CD4-positive, alpha-beta memory T cell (primary cell): ENCODE measurements at regions not wholly inside any gene's neighbourhood (a gene's known extent, or its start where the extent isn't known, plus 50 kb on each side); places are given as distances from the start of the nearest gene placed in this dataset.

Experiments
- CTCF ChIA-PET: fragments of 350-600 bp; sonication (Branson Sonifier 250); formaldehyde crosslinking; loops from one replicate; lab custom pipeline; 2021; ENCODE audit warnings: inconsistent platforms; ENCODE audit not compliant: partially characterized antibody; lab: Charles Lee
- POLR2A ChIA-PET: fragments of 350-600 bp; sonication (Branson Sonifier 250); formaldehyde crosslinking; loops from one replicate; lab custom pipeline; 2021; ENCODE audit not compliant: partially characterized antibody; lab: Charles Lee
- DNase-seq, 5 donors: peaks; one replicate each; pipeline versions ENCODE4 v3.0.0 to v3.0.0-alpha.2; 2020 to 2022; ENCODE audit warnings: mixed read lengths in 1 of 5
- H3K27ac ChIP-seq: one replicate; pipeline ENCODE4 v1.7.0; 2013; ENCODE audit warnings: low read depth, low read length
- H3K27me3 ChIP-seq: 2 replicates; pipeline ENCODE4 v1.7.0; 2013; ENCODE audit warnings: mild to moderate bottlenecking, low read length, moderate library complexity; ENCODE audit not compliant: insufficient read depth
- H3K36me3 ChIP-seq: 2 replicates; pipeline ENCODE4 v1.7.0; 2013; ENCODE audit warnings: mild to moderate bottlenecking, low read length, moderate library complexity; ENCODE audit not compliant: insufficient read depth
- H3K4me1 ChIP-seq: 2 replicates; pipeline ENCODE4 v1.7.0; 2013; ENCODE audit warnings: mild to moderate bottlenecking, low read length, moderate library complexity; ENCODE audit not compliant: insufficient read depth
- H3K4me3 ChIP-seq, 2 donors: one replicate each; pipeline ENCODE4 v1.7.0; 2013; ENCODE audit warnings: low read length in 2 of 2, mild to moderate bottlenecking in 1 of 2
- H3K9me3 ChIP-seq, 2 donors: one replicate each; pipeline ENCODE4 v1.7.0; 2013; ENCODE audit warnings: low read length in 2 of 2, control low read depth in 1 of 2; ENCODE audit not compliant: control insufficient read depth in 1 of 2
- H3K27ac Mint-ChIP-seq, 7 donors: one replicate each; pipeline ENCODE4 v1.8.0; 2020 to 2021; ENCODE audit warnings: mixed read lengths in 7 of 7, mild to moderate bottlenecking in 6 of 7, inconsistent platforms in 3 of 7, moderate library complexity in 3 of 7
- H3K27me3 Mint-ChIP-seq, 2 donors: one replicate each; pipeline ENCODE4 v1.8.0; 2020 to 2021; ENCODE audit warnings: mixed read lengths in 2 of 2
- H3K36me3 Mint-ChIP-seq, 2 donors: one replicate each; pipeline ENCODE4 v1.8.0; 2020 to 2021; ENCODE audit warnings: mixed read lengths in 2 of 2, inconsistent platforms in 1 of 2, mild to moderate bottlenecking in 1 of 2
- H3K4me1 Mint-ChIP-seq, 4 donors: one replicate each; pipeline ENCODE4 v1.8.0; 2020 to 2021; ENCODE audit warnings: mixed read lengths in 4 of 4, mild to moderate bottlenecking in 1 of 4
- H3K4me3 Mint-ChIP-seq, 8 donors: one replicate each; pipeline ENCODE4 v1.8.0; 2020 to 2021; ENCODE audit warnings: mixed read lengths in 8 of 8, mild to moderate bottlenecking in 7 of 8, moderate library complexity in 6 of 8, inconsistent platforms in 3 of 8
- H3K9me3 Mint-ChIP-seq, 8 donors: one replicate each; pipeline ENCODE4 v1.8.0; 2020 to 2021; ENCODE audit warnings: mixed read lengths in 8 of 8, mild to moderate bottlenecking in 5 of 8, inconsistent platforms in 3 of 8, moderate library complexity in 1 of 8
- intact Hi-C: fragments of 100-400 bp; cut with micrococcal nuclease; formaldehyde crosslinking; loops from one replicate; pipeline ENCODE4 v1.15.1; 2023

DNA sequence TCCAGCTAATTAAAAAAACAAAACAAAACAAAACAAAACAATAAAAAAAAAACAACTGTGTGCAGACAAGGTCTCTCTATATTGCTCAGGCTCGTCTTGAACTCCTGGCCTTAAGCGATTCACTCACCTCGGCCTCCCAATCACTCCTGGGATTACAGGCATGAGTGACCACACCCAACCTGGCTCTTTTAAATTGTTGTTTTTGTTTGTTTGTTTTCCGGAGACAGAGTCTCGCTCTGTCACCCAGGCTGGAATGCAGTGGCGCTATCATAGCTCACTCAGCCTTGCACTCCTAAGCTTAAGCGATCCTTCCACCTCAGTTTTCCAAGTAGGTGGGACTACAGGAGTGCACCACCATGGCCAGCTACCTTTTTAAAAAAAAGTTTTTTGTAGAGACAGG lies 201.6 kb downstream of the EN1 start:
- H3K9me3 Mint-ChIP-seq = peaks cover 0 to 14% (median 9%) of the 10 kb centered on the region in 8 donors
- no peaks in the 10 kb centered on the region for H3K9me3 ChIP-seq
- no peaks in the 10 kb centered on the region for H3K4me1 Mint-ChIP-seq
- H3K27ac ChIP-seq = no peak overlapping the region
- H3K27me3 ChIP-seq = no peaks in the 10 kb centered on the region
- intact Hi-C loops = no loop called here
- H3K4me1 ChIP-seq = no peaks in the 10 kb centered on the region
- no peaks in the 10 kb centered on the region for H3K36me3 Mint-ChIP-seq
- ChIA-PET POLR2A (no interaction called here), CTCF (no interaction called here)
- no peaks in the 10 kb centered on the region for H3K36me3 ChIP-seq
- H3K27ac Mint-ChIP-seq = no peak overlapping the region
- no peak for DNase-seq
- H3K27me3 Mint-ChIP-seq = peaks cover 0 to 7% of the 10 kb centered on the region in 2 donors
- H3K4me3 Mint-ChIP-seq = no peak overlapping the region
- no peak overlapping the region for H3K4me3 ChIP-seq

DNA sequence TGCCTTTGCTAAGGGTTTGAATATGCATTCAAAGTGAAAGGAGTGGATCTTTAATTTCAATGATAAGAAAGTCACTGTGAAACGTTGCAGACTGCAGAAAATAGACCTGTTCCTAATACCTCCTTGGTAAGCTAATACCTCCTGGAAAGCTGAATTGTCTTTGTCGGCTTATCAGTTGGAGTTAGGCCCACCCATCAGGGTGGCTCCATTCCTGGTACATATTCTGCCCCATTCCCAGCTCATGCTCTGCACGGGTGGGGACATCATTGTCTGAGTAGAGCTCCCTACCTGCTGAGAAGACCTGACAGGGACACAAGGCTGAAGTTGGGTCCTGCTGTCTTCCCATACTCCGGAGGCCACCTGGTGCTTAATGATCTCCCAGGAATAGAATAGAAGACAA lies 203.3 kb downstream of the EN1 start:
- Histone ChIP-seq H3K4me1 (no peaks in the 10 kb centered on the region), H3K4me3 (no peak overlapping the region), H3K27me3 (no peaks in the 10 kb centered on the region), H3K27ac (no peak overlapping the region), H3K36me3 (no peaks in the 10 kb centered on the region), H3K9me3 (no peaks in the 10 kb centered on the region)
- no peak overlapping the region for H3K4me3 Mint-ChIP-seq
- ChIA-PET POLR2A (no interaction called here), CTCF (no interaction called here)
- H3K4me1 Mint-ChIP-seq = no peaks in the 10 kb centered on the region
- intact Hi-C loops = no loop called here
- peaks cover 0 to 4% (median 0%) of the 10 kb centered on the region in 8 donors for H3K9me3 Mint-ChIP-seq
- peaks cover 0 to 6% of the 10 kb centered on the region in 2 donors for H3K27me3 Mint-ChIP-seq
- H3K36me3 Mint-ChIP-seq = no peaks in the 10 kb centered on the region
- H3K27ac Mint-ChIP-seq = no peak overlapping the region
- DNase-seq = no peak

DNA sequence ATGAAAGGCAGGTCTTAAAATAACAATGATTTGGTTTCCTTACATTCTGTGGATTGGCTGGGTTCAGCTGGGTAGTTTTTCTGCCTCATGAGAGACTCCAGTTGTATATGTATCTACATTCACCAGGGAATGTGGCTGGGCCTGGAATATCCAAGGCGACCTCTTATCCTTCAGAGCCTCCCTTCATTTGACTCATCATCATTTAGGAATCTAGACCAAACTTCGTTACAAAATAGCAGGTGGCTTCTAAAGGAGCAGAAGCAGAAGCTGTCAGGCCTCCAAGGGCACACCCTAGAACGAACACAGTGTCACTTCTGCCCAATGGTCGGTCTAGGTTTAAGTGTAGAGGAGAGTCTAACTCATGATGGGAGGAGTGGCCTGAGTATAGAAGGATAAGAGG lies 204.2 kb downstream of the EN1 start:
- no peak overlapping the region for H3K4me3 ChIP-seq
- no peaks in the 10 kb centered on the region for H3K4me1 ChIP-seq
- Mint-ChIP-seq H3K4me1 (no peaks in the 10 kb centered on the region), H3K27me3 (peaks cover 0 to 6% of the 10 kb centered on the region in 2 donors), H3K9me3 (peaks cover 0 to 4% (median 0%) of the 10 kb centered on the region in 8 donors), H3K36me3 (no peaks in the 10 kb centered on the region), H3K27ac (no peak overlapping the region), H3K4me3 (no peak overlapping the region)
- intact Hi-C loops = no loop called here
- ChIA-PET POLR2A (no interaction called here), CTCF (no interaction called here)
- no peaks in the 10 kb centered on the region for H3K9me3 ChIP-seq
- no peak for DNase-seq
- H3K27me3 ChIP-seq = no peaks in the 10 kb centered on the region
- no peak overlapping the region for H3K27ac ChIP-seq
- no peaks in the 10 kb centered on the region for H3K36me3 ChIP-seq

DNA sequence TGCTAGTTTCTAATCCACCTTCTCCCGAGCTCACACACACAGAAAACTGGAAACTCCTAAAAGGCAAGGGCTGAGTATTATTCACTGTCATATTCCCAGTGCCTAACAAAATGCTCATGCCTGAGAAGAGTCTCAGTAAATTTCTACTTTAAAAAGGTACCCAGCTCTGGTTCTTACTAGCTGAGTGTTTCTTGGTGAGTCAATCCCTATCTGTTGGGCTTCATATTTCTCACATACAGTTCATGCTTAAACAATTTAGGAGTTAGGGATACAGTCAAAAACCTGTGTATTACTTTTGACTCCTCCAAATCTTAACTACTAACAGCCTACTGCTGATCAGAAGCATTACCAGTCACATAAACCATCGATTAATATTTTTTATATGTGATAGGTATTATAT lies 204.9 kb downstream of the EN1 start:
- Histone ChIP-seq H3K4me3 (no peak overlapping the region), H3K4me1 (no peaks in the 10 kb centered on the region), H3K36me3 (no peaks in the 10 kb centered on the region), H3K9me3 (no peaks in the 10 kb centered on the region), H3K27me3 (no peaks in the 10 kb centered on the region), H3K27ac (no peak overlapping the region)
- POLR2A ChIA-PET = no interaction called here
- no peak for DNase-seq
- Mint-ChIP-seq H3K4me3 (no peak overlapping the region), H3K27ac (no peak overlapping the region), H3K4me1 (no peaks in the 10 kb centered on the region), H3K36me3 (no peaks in the 10 kb centered on the region), H3K9me3 (peaks cover 0 to 4% (median 0%) of the 10 kb centered on the region in 8 donors), H3K27me3 (peaks cover 0 to 6% of the 10 kb centered on the region in 2 donors)
- intact Hi-C loops = no loop called here
- CTCF ChIA-PET = no interaction called here

DNA sequence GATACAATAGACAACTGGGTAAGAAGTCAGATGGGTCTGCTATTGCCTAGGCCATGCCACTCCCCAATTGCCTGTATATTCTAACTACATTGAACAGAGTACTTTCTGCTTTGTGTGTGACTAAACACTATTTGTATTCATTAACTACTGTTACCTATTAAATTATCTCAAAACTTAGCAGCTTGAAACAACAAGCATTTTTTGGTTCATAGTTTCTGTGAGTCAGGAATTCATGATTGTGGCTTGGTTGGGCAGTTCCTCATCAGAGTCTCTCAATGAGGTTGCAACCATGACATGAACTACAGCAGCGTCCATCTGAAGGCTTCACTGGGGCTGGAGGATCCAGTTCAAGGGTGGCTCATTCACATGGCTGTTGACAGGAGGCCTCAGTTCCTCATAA lies 205.7 kb downstream of the EN1 start:
- DNase-seq = no peak
- H3K27me3 ChIP-seq = no peaks in the 10 kb centered on the region
- Mint-ChIP-seq H3K9me3 (peaks cover 0 to 6% (median 1%) of the 10 kb centered on the region in 8 donors), H3K27me3 (peaks cover 0 to 6% of the 10 kb centered on the region in 2 donors), H3K4me3 (no peak overlapping the region), H3K36me3 (no peaks in the 10 kb centered on the region), H3K27ac (no peak overlapping the region), H3K4me1 (no peaks in the 10 kb centered on the region)
- no peaks in the 10 kb centered on the region for H3K4me1 ChIP-seq
- intact Hi-C loops = no loop called here
- H3K27ac ChIP-seq = no peak overlapping the region
- no peaks in the 10 kb centered on the region for H3K9me3 ChIP-seq
- no peak overlapping the region for H3K4me3 ChIP-seq
- CTCF ChIA-PET = no interaction called here
- H3K36me3 ChIP-seq = no peaks in the 10 kb centered on the region
- POLR2A ChIA-PET = no interaction called here

DNA sequence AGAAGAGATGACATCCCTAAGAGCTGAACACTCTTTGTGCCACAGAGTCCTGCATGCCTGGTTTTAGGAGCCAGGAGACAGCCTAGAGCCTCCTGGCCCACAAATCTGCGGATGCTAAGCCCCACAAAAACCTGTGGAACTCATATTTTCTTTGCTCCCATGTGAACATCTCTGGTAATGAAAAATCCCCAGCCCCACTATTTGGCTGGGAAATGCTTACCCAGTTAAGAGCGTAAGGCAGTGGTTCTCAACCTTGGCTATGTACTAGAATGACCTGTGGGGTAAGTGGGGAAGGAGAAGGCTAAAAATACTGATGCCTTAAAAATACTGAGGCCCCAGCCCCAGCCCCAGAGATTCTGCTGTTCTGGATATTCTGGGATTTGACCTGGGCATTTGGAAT lies 208.1 kb downstream of the EN1 start:
- Mint-ChIP-seq H3K27ac (no peak overlapping the region), H3K36me3 (no peaks in the 10 kb centered on the region), H3K4me3 (no peak overlapping the region), H3K4me1 (no peaks in the 10 kb centered on the region), H3K27me3 (peaks cover 2% of the 10 kb centered on the region in 2 donors), H3K9me3 (peaks cover 0 to 11% (median 3%) of the 10 kb centered on the region in 8 donors)
- H3K27ac ChIP-seq = no peak overlapping the region
- H3K27me3 ChIP-seq = no peaks in the 10 kb centered on the region
- H3K4me1 ChIP-seq = no peaks in the 10 kb centered on the region
- ChIA-PET CTCF (no interaction called here), POLR2A (no interaction called here)
- no peak overlapping the region for H3K4me3 ChIP-seq
- intact Hi-C loops = no loop called here
- no peak for DNase-seq
- H3K9me3 ChIP-seq = no peaks in the 10 kb centered on the region
- H3K36me3 ChIP-seq = no peaks in the 10 kb centered on the region

DNA sequence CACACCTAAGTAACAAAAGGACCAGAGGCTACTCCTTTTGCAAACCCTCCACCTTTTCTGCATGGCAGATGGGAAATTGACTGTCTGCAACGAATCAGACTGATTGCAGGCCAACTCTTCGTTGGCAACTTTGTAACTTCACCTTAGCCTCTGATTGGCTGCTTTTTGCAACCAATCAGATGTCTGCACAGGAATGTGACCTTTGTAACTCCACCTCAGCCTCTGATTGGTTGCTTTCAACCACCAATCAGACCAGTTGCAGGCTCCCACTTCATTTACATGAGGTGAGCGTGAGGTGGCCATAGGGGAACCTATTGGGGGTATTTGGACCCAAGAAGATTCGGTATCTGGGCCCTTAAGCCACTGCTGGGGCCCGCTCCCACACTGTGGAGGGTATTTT lies 209.0 kb downstream of the EN1 start:
- CTCF ChIA-PET = no interaction called here
- Mint-ChIP-seq H3K4me1 (no peaks in the 10 kb centered on the region), H3K27me3 (peaks cover 0 to 2% of the 10 kb centered on the region in 2 donors), H3K9me3 (peaks cover 0 to 9% (median 3%) of the 10 kb centered on the region in 8 donors), H3K4me3 (no peak overlapping the region), H3K27ac (no peak overlapping the region), H3K36me3 (no peaks in the 10 kb centered on the region)
- intact Hi-C loops = no loop called here
- H3K4me1 ChIP-seq = no peaks in the 10 kb centered on the region
- H3K4me3 ChIP-seq = no peak overlapping the region
- H3K27me3 ChIP-seq = no peaks in the 10 kb centered on the region
- POLR2A ChIA-PET = no interaction called here
- no peaks in the 10 kb centered on the region for H3K9me3 ChIP-seq
- no peak for DNase-seq
- no peaks in the 10 kb centered on the region for H3K36me3 ChIP-seq
- no peak overlapping the region for H3K27ac ChIP-seq

DNA sequence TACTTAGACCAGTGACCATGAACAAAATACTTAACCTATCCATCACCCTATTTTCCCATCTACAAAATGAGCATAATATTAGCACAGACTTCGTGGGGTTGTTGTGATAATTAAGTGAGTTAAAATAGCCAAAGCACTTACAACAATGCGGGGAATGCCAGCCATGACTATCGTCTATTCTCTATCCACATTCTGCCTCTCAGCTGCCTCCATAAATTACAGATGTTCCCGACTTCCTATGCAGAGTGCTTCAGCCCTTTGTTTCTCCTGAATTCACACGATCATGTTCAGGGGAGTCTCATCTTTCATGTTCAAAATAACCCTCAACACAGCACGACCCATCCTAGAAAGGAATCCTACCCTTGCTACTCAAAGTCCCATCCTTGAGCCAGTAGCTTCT lies 211.6 kb downstream of the EN1 start:
- Mint-ChIP-seq H3K27ac (no peak overlapping the region), H3K9me3 (peaks cover 0 to 12% (median 3%) of the 10 kb centered on the region in 8 donors), H3K4me1 (no peaks in the 10 kb centered on the region), H3K4me3 (no peak overlapping the region), H3K36me3 (no peaks in the 10 kb centered on the region), H3K27me3 (peaks cover 2% of the 10 kb centered on the region in 2 donors)
- Histone ChIP-seq H3K9me3 (no peaks in the 10 kb centered on the region), H3K4me1 (no peaks in the 10 kb centered on the region), H3K36me3 (no peaks in the 10 kb centered on the region), H3K27me3 (no peaks in the 10 kb centered on the region), H3K4me3 (no peak overlapping the region), H3K27ac (no peak overlapping the region)
- intact Hi-C loops = no loop called here
- no peak for DNase-seq
- ChIA-PET CTCF (no interaction called here), POLR2A (no interaction called here)
